Stimulated activated CD8-positive, alpha-beta memory T cell treated with anti-CD3 and anti-CD28 coated beads, Interleukin-15, amount 100 ng/mL, for 48 hours (primary cell): ENCODE measurements at regions not wholly inside any gene's neighbourhood (a gene's known extent, or its start where the extent isn't known, plus 50 kb on each side); places are given as distances from the start of the nearest gene placed in this dataset.
"Not testable (repeated sequence)": the region's sequence is repeated elsewhere in the genome, so short reads cannot be mapped to it uniquely, and the experiment has no call there.

Experiments
- DNase-seq, 2 donors: peaks; one replicate each; pipeline ENCODE4 v3.0.0-alpha.2; 2020; ENCODE audit warnings: low read depth in 2 of 2

DNA sequence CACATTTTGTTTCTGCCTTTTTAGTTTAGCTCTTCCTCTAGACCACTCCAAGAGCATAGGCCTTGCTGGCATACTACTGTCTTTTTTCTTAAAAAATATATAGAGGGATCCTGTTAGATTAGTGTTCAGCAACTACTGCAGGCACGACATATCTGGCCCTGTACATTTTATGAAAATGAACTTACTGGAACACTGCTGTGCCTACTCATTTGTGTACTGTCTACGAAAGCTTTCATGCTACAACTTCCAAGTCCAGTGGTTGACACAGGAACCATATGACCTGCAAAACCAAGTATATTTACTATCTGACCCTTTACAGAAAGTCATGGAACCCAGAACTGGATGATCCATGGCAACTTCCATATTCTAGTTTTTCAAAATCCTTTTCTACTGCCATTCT is 66.6 kb upstream of the SPTLC3 start:
- DNase-seq, result no peak

DNA sequence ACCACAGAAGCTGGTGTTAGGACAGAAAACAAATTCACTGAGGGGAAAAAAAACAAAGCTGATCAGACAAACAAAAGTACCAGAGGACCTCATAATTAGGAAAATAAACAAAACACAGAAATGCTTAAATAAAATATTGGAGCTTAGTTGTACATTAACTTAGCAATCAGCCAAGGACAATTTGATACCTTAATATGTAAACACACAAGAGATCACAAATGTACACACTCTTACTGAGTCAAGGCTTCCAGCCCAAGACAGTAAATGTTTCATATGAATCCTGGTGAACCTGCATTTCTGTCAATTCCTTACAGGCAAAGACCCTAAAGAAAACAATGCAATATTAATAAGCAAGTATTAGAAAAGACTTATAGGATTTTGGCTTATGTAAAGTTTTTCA is 62.0 kb upstream of the SPTLC3 start:
- DNase-seq, result no peak

GRCh38 chr20:12947691-12948090 is 61.1 kb upstream of the SPTLC3 start:
- no peak for DNase-seq

GRCh38 chr20:12949429-12949980 is 59.3 kb upstream of the SPTLC3 start:
- no peak for DNase-seq

DNA sequence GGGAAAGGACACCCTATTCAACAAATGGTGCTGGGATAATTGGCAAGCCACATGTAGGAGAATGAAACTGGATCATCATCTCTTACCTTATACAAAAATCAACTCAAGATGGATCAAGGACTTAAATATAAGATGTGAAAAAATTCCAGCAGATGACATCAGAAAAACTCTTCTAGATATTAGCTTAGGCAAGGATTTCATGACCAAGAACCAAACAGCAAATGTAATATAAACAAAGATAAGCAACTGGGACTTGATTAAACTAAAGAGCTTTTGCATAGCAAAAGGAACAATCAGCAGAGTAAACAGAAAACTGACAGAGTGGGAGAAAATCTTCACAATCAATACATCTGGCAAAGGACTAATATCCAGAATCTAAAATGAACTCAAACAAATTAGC is 54.5 kb upstream of the SPTLC3 start:
- not testable (repeated sequence) for DNase-seq

DNA sequence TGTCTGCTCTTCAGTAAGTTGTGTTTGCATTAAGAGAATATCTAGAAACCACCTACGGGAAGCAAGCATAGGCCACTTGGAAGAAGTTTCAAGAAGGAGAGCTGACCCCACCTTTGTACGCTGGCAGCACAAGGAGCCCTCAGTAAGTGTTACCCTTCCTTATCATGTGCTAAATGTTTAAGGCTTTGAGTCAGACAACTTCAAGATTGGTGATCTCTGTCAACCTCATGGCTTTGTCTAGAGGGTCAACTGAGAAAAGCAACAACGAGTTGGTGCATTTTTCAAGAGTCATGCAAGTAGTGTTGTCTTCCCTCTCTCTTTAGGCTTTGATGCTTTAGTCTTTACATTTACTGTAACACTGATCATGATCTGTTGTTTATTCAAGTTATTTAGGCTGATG is 53.2 kb upstream of the SPTLC3 start:
- no peak for DNase-seq

- no peak for DNase-seq
Measured at GRCh38 chr20:12956303-12956702, 52.5 kb upstream of the SPTLC3 start.

DNA sequence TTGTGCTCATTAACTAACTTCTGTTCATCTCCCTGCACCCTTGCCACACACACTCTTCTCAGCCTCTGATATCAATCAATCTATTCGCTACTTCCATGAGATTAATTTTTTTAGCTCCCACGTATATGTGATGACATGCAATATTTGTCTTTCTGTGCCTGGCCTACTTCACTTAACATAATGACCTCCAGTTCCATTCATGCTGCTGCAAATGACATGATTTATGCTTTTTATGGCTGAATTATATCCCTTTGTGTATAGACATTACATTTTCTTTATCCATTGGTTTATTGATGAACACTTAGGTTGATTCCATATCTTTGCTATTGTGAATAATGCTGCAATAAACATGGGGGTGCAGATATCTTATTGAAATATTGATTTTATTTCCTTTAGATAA is 50.8 kb upstream of the SPTLC3 start:
- DNase-seq, result no peak
